A549 (cell line): ENCODE measurements at regions not wholly inside any gene's neighbourhood (a gene's known extent, or its start where the extent isn't known, plus 50 kb on each side); places are given as distances from the start of the nearest gene placed in this dataset.

Experiments
- ATAC-seq, 2 experiments: fragments of 200-7000 bp in 1 of 2; fragments of >200 bp in 1 of 2; cut with Nextera tagmentation in 1 of 2; cut with Tn5 transposase in 1 of 2; 3 replicates each; pipeline versions ENCODE4 v1.8.0 to v1.9.1; 2018 to 2020; ENCODE audit warnings: mild to moderate bottlenecking in 1 of 2, moderate library complexity in 1 of 2
- CTCF ChIA-PET: fragments of 300-600 bp; sonication (Branson Sonifier 250); formaldehyde crosslinking; extraction: SDS; loops from one replicate; lab custom pipeline; 2021; ENCODE audit warnings: antibody characterized with exemption, inconsistent platforms; lab: Yijun Ruan, JAX
- POLR2A ChIA-PET: fragments of 350-600 bp; formaldehyde crosslinking; extraction: SDS; loops from one replicate; lab custom pipeline; 2021; ENCODE audit warnings: antibody characterized with exemption, inconsistent platforms; lab: Yijun Ruan, JAX
- DNase-seq, 2 experiments: peaks; one replicate each; pipeline versions ENCODE4 v3.0.0 to v3.0.0-alpha.2; 2011 to 2016; ENCODE audit warnings: low read depth in 1 of 2, low spot score in 1 of 2
- FAIRE-seq: peaks from 2 replicates; lab custom pipeline; 2011; peaks lifted over from hg19 to GRCh38; lab: Jason Lieb, UNC
- H3K27ac ChIP-seq, 2 experiments: fragments of >200 bp; sonication (Bioruptor Twin); formaldehyde crosslinking; 3 replicates each; pipeline ENCODE4 v1.5.1; 2016 to 2017
- H3K4me1 ChIP-seq: fragments of >200 bp; sonication (Bioruptor Twin); formaldehyde crosslinking; 3 replicates; pipeline ENCODE4 v1.6.1; 2016
- H3K4me2 ChIP-seq: fragments of >200 bp; sonication (Bioruptor Twin); formaldehyde crosslinking; 3 replicates; pipeline ENCODE4 v1.6.1; 2016
- H3K4me3 ChIP-seq: fragments of >200 bp; sonication (Bioruptor Twin); formaldehyde crosslinking; 3 replicates; pipeline ENCODE4 v1.5.1; 2016
- H3K9me3 ChIP-seq: fragments of >200 bp; sonication (Bioruptor Twin); formaldehyde crosslinking; 3 replicates; pipeline ENCODE4 v1.6.1; 2016
- BHLHE40 ChIP-seq: IDR thresholded peaks from 2 replicates; pipeline ENCODE4 v1.6.1; 2012; ENCODE audit warnings: low read depth, low read length, inconsistent platforms
- EHMT2 ChIP-seq: fragments of 200-600 bp; sonication (generic); IDR thresholded peaks from 2 replicates; pipeline ENCODE4 v1.6.1; 2016; ENCODE audit warnings: antibody characterized with exemption, low read depth, mild to moderate bottlenecking, moderate library complexity
- EP300 ChIP-seq, 2 experiments: fragments of >200 bp; sonication (Bioruptor Twin); formaldehyde crosslinking; IDR thresholded peaks; 2 replicates in 1 of 2; 3 replicates in 1 of 2; pipeline ENCODE4 v1.6.1; 2016 to 2017
- ESRRA ChIP-seq: fragments of 150-350 bp; IDR thresholded peaks from 2 replicates; pipeline ENCODE4 v1.6.1; 2014; ENCODE audit warnings: mild to moderate bottlenecking, low read length, borderline replicate concordance
- FOSL2 ChIP-seq, 2 experiments: fragments of 450-650 bp in 1 of 2; fragments of >200 bp in 1 of 2; sonication (Bioruptor Twin) in 1 of 2; formaldehyde crosslinking; IDR thresholded peaks; 2 replicates each; pipeline versions ENCODE4 v1.5.0 to v1.6.1; 2016 to 2020; ENCODE audit warnings: mild to moderate bottlenecking in 1 of 2, moderate library complexity in 1 of 2
- FOXS1 ChIP-seq: fragments of 250-450 bp; sonication (Bioruptor Pico); IDR thresholded peaks from 2 replicates; pipeline ENCODE4 v1.5.0; 2020; ENCODE audit warnings: mild to moderate bottlenecking, moderate library complexity
- HEYL ChIP-seq: fragments of 250-450 bp; sonication (Bioruptor Pico); IDR thresholded peaks from 2 replicates; pipeline ENCODE4 v1.8.0; 2021; ENCODE audit warnings: mild to moderate bottlenecking, moderate library complexity
- HMGXB4 ChIP-seq: fragments of 250-450 bp; sonication (Bioruptor Pico); IDR thresholded peaks from 2 replicates; pipeline ENCODE4 v1.5.0; 2021; ENCODE audit warnings: mild to moderate bottlenecking, moderate library complexity, borderline replicate concordance
- HOXA7 ChIP-seq: fragments of 250-450 bp; sonication (Bioruptor Pico); IDR thresholded peaks from 2 replicates; pipeline ENCODE4 v1.5.0; 2020; ENCODE audit warnings: mild to moderate bottlenecking, moderate library complexity
- HOXB13 ChIP-seq: fragments of 250-450 bp; sonication (Bioruptor Pico); IDR thresholded peaks from 2 replicates; pipeline ENCODE4 v1.5.0; 2020; ENCODE audit warnings: low read depth, mild to moderate bottlenecking, moderate library complexity
- JUN ChIP-seq, 2 experiments: fragments of >200 bp; sonication (Bioruptor Twin); formaldehyde crosslinking; IDR thresholded peaks; 2 replicates in 1 of 2; 3 replicates in 1 of 2; pipeline ENCODE4 v1.6.1; 2016 to 2017
- JUNB ChIP-seq: fragments of >200 bp; sonication (Bioruptor Twin); formaldehyde crosslinking; IDR thresholded peaks from 2 replicates; pipeline ENCODE4 v1.6.1; 2016
- KDM1A ChIP-seq: fragments of 200-600 bp; sonication (generic); IDR thresholded peaks from 2 replicates; pipeline ENCODE4 v1.6.1; 2016; ENCODE audit warnings: low read depth, mild to moderate bottlenecking
- KDM5A ChIP-seq: fragments of 200-600 bp; sonication (generic); IDR thresholded peaks from 2 replicates; pipeline ENCODE4 v1.6.1; 2016; ENCODE audit warnings: antibody characterized with exemption, mild to moderate bottlenecking
- MAX ChIP-seq: IDR thresholded peaks from 2 replicates; pipeline ENCODE4 v1.6.1; 2012
- MAZ ChIP-seq: fragments of 150-350 bp; IDR thresholded peaks from 2 replicates; pipeline ENCODE4 v1.6.1; 2014; ENCODE audit warnings: antibody characterized with exemption, low read depth, low read length, borderline replicate concordance
- NPAS2 ChIP-seq: fragments of 250-450 bp; sonication (Bioruptor Pico); IDR thresholded peaks from 2 replicates; pipeline ENCODE4 v1.8.0; 2022; ENCODE audit warnings: mild to moderate bottlenecking, moderate library complexity, borderline replicate concordance
- PBX3 ChIP-seq: IDR thresholded peaks from 2 replicates; pipeline ENCODE4 v1.6.1; 2012
- POLR2A ChIP-seq: IDR thresholded peaks from 2 replicates; pipeline ENCODE4 v1.6.1; 2012; ENCODE audit warnings: mild to moderate bottlenecking, low read length
- POLR2AphosphoS2 ChIP-seq: conservative IDR thresholded peaks from 2 replicates; pipeline ENCODE4 v1.6.1; 2012; ENCODE audit warnings: low read length, improper control_type of control experiment, inconsistent platforms
- RARB ChIP-seq: fragments of 250-450 bp; sonication (Bioruptor Pico); IDR thresholded peaks from 2 replicates; pipeline ENCODE4 v1.8.0; 2021; ENCODE audit warnings: mild to moderate bottlenecking, moderate library complexity
- RCOR1 ChIP-seq: fragments of 150-350 bp; IDR thresholded peaks from 2 replicates; pipeline ENCODE4 v1.6.1; 2014; ENCODE audit warnings: antibody characterized with exemption, low read length, low read depth
- REST ChIP-seq: fragments of 200-600 bp; sonication (generic); IDR thresholded peaks from 2 replicates; pipeline ENCODE4 v1.6.1; 2016; ENCODE audit warnings: antibody characterized with exemption, mild to moderate bottlenecking, moderate library complexity
- RNF2 ChIP-seq: fragments of 200-600 bp; sonication (generic); IDR thresholded peaks from 2 replicates; pipeline ENCODE4 v1.6.1; 2016; ENCODE audit warnings: low read depth, mild to moderate bottlenecking, antibody characterized with exemption, moderate library complexity, borderline replicate concordance
- SMC3 ChIP-seq: fragments of >200 bp; sonication (Bioruptor Twin); formaldehyde crosslinking; IDR thresholded peaks from 3 replicates; pipeline ENCODE4 v1.6.1; 2018; ENCODE audit warnings: inconsistent platforms
- ZNF302 ChIP-seq: fragments of 250-450 bp; sonication (Bioruptor Pico); IDR thresholded peaks from 2 replicates; pipeline ENCODE4 v1.9.0; 2021; ENCODE audit warnings: inconsistent platforms, mild to moderate bottlenecking, moderate library complexity
- WGBS: methylation state at CpG from one replicate; pipeline ENCODE4 v1.1.6; 2017; ENCODE audit errors: missing lambda C conversion rate; 5-methylcytosine and 5-hydroxymethylcytosine counted together

GRCh38 chr4:19720610-19721009, 531.1 kb upstream of the SLIT2 start:
- WGBS, result 0% methylated on average over 1 of the region's 1 CpG
- no peak for FAIRE-seq
- no peak for DNase-seq
- Histone ChIP-seq H3K4me1 (no peaks in the 10 kb centered on the region), H3K4me3 (no peak overlapping the region), H3K9me3 (no peaks in the 10 kb centered on the region), H3K4me2 (no peak overlapping the region), H3K27ac (no peak overlapping the region)
- ATAC-seq, result no peak
- TF ChIP-seq SMC3 (no peak), ZNF302 (CRISPR knock-in tag) (no peak), KDM1A (no peak), HOXA7 (CRISPR knock-in tag) (no peak), FOXS1 (CRISPR knock-in tag) (no peak), ESRRA (no peak), POLR2A (no peak), RARB (CRISPR knock-in tag) (no peak), RCOR1 (no peak), HMGXB4 (CRISPR knock-in tag) (no peak), JUN (IDR thresholded peaks at IDR 0.05) (no peak), BHLHE40 (no peak), JUNB (no peak), EP300 (IDR thresholded peaks at IDR 0.05) (no peak), FOSL2 (IDR thresholded peaks at IDR 0.05) (no peak), FOSL2 (CRISPR knock-in tag; IDR thresholded peaks at IDR 0.05) (no peak), KDM5A (no peak), POLR2AphosphoS2 (no peak), HEYL (CRISPR knock-in tag) (no peak), HOXB13 (no peak), REST (no peak)
- ChIA-PET POLR2A (no interaction called here), CTCF (no interaction called here)

GRCh38 chr4:19720190-19720589, 531.5 kb upstream of the SLIT2 start:
- no peak for FAIRE-seq
- Histone ChIP-seq H3K4me1 (no peaks in the 10 kb centered on the region), H3K4me3 (no peak overlapping the region), H3K9me3 (no peaks in the 10 kb centered on the region), H3K27ac (no peak overlapping the region), H3K4me2 (no peak overlapping the region)
- DNase-seq, result no peak
- ATAC-seq, result no peak
- TF ChIP-seq NPAS2 (CRISPR knock-in tag), result no peak
- no peak for TF ChIP-seq HEYL (CRISPR knock-in tag)
- TF ChIP-seq EHMT2, result no peak
- no peak for TF ChIP-seq PBX3
- no peak for TF ChIP-seq KDM1A
- no peak for TF ChIP-seq MAZ
- TF ChIP-seq HOXB13, result no peak
- no peak for TF ChIP-seq MAX
- no peak for TF ChIP-seq RNF2
- ChIA-PET POLR2A (no interaction called here), CTCF (interaction anchor here (0.7 kb wide), 1 partner anchor 9 kb away, joined by 3 read pairs; no protein-coding TSS in a partner anchor)
